Panc1 (cell line): ENCODE measurements at regions not wholly inside any gene's neighbourhood (a gene's known extent, or its start where the extent isn't known, plus 50 kb on each side); places are given as distances from the start of the nearest gene placed in this dataset.

Experiments used
- ATAC-seq: fragments of 200-7000 bp; cut with Tn5 transposase; 2 replicates; pipeline ENCODE4 v1.9.1; 2020; ENCODE audit warnings: mild to moderate bottlenecking, moderate library complexity
- BruUV-seq: library from RNA; stranded (reverse); fragments of 400-500 nt; replicated peaks from 2 replicates; lab custom pipeline; 2021; lab: Mats Ljungman, UMichigan
- CTCF ChIA-PET: fragments of 300-600 bp; sonication (Branson Sonifier 250); formaldehyde crosslinking; loops from one replicate; lab custom pipeline; 2022; ENCODE audit warnings: antibody characterized with exemption; lab: Charles Lee
- POLR2A ChIA-PET: fragments of 300-600 bp; sonication (Branson Sonifier 250); formaldehyde crosslinking; loops from one replicate; lab custom pipeline; 2022; ENCODE audit warnings: antibody characterized with exemption; lab: Charles Lee
- DNase-seq: peaks from one replicate; pipeline ENCODE4 v3.0.0-alpha.2; 2010; ENCODE audit warnings: low read depth, low spot score
- H3K27ac ChIP-seq: 2 replicates; pipeline ENCODE4 v1.5.1; 2011; ENCODE audit warnings: mild to moderate bottlenecking, low read length, inconsistent platforms
- H3K27me3 ChIP-seq: fragments of 200-500 bp; sonication (Bioruptor generic); 2 replicates; pipeline ENCODE4 v1.6.0; 2014; ENCODE audit warnings: low read length, inconsistent platforms; ENCODE audit not compliant: control insufficient read depth, insufficient read depth
- H3K36me3 ChIP-seq: fragments of 200-500 bp; sonication (Bioruptor generic); 2 replicates; pipeline ENCODE4 v1.5.1; 2014; ENCODE audit warnings: inconsistent platforms, mild to moderate bottlenecking, low read length, moderate library complexity; ENCODE audit not compliant: control insufficient read depth, insufficient read depth
- H3K4me1 ChIP-seq: 2 replicates; pipeline ENCODE4 v1.5.1; 2011; ENCODE audit warnings: inconsistent platforms, mild to moderate bottlenecking, low read length, moderate library complexity; ENCODE audit not compliant: control insufficient read depth, insufficient read depth
- H3K4me3 ChIP-seq, 2 experiments: 2 replicates each; pipeline ENCODE4 v1.5.1; 2011 to 2012; ENCODE audit warnings: low read depth in 2 of 2, low read length in 2 of 2, mild to moderate bottlenecking in 2 of 2, inconsistent platforms in 1 of 2, moderate library complexity in 1 of 2
- H3K9me3 ChIP-seq: fragments of 200-500 bp; sonication (Bioruptor generic); 2 replicates; pipeline ENCODE4 v1.5.1; 2014; ENCODE audit warnings: low read depth, mild to moderate bottlenecking, inconsistent platforms, low read length, moderate library complexity; ENCODE audit not compliant: control insufficient read depth, insufficient read depth
- CTCF ChIP-seq: fragments of 450-650 bp; IDR thresholded peaks from 2 replicates; pipeline ENCODE4 v1.5.1; 2017; ENCODE audit warnings: mild to moderate bottlenecking
- POLR2AphosphoS5 ChIP-seq: IDR thresholded peaks from 2 replicates; pipeline ENCODE4 v1.6.1; 2012; ENCODE audit warnings: mild to moderate bottlenecking, low read depth, low read length, moderate library complexity
- REST ChIP-seq, 2 experiments: IDR thresholded peaks; 2 replicates each; pipeline ENCODE4 v1.6.1; 2011 to 2012; ENCODE audit warnings: low read depth in 2 of 2, control low read depth in 1 of 2, low read length in 1 of 2, mild to moderate bottlenecking in 1 of 2, moderate library complexity in 1 of 2; ENCODE audit not compliant: insufficient read depth in 1 of 2
- SIN3A ChIP-seq: IDR thresholded peaks from 2 replicates; pipeline ENCODE4 v1.6.1; 2012; ENCODE audit warnings: low read depth, mild to moderate bottlenecking, low read length, moderate library complexity, borderline replicate concordance; ENCODE audit not compliant: insufficient read depth
- TCF7L2 ChIP-seq: IDR thresholded peaks from 2 replicates; pipeline ENCODE4 v1.6.1; 2011; ENCODE audit warnings: mild to moderate bottlenecking, low read depth, low read length, inconsistent platforms
- in situ Hi-C: cut with HindIII; loops from 2 replicates; pipeline ENCODE4 v1.10.0; 2016; ENCODE audit warnings: low sequenced_read_pairs, low pct_unique_long_range_greater_than_20kb
- intact Hi-C: fragments of 100-400 bp; cut with micrococcal nuclease; formaldehyde crosslinking; loops from one replicate; pipeline ENCODE4 v1.10.0; 2022; ENCODE audit not compliant: unreplicated experiment

- in situ Hi-C loops: no loop called here
- BruUV-seq: no TSS peak
- no peak for ATAC-seq
These were observed 1026.1 kb upstream of the MIR17HG start for GRCh38 chr13:90321281-90321931.

GRCh38 chr13:90329641-90330040 lies 1017.8 kb upstream of the MIR17HG start:
- Histone ChIP-seq H3K27ac (no peak overlapping the region), H3K4me3 (no peak overlapping the region), H3K36me3 (no peaks in the 10 kb centered on the region), H3K4me1 (no peaks in the 10 kb centered on the region), H3K27me3 (no peaks in the 10 kb centered on the region), H3K9me3 (no peaks in the 10 kb centered on the region)
- ChIA-PET CTCF (no interaction called here), POLR2A (no interaction called here)
- ATAC-seq (no peak), DNase-seq (no peak)
- TF ChIP-seq CTCF: no peak
- TF ChIP-seq SIN3A: no peak
- no peak for TF ChIP-seq TCF7L2
- TF ChIP-seq REST (IDR thresholded peaks at IDR 0.05; ENCODE audit: insufficient read depth in 1 of 2, low read depth in 2 of 2, low read length in 1 of 2): no peak
- TF ChIP-seq POLR2AphosphoS5: no peak
- in situ Hi-C loops (no loop called here), intact Hi-C loops (no loop called here)
- BruUV-seq: no TSS peak

More at GRCh38 chr13:90321281-90321931, 1026.1 kb upstream of the MIR17HG start:
- H3K4me3 ChIP-seq: no peak overlapping the region
- TF ChIP-seq SIN3A: no peak
- no peak for TF ChIP-seq TCF7L2
- TF ChIP-seq POLR2AphosphoS5: no peak
- no peak for TF ChIP-seq REST (IDR thresholded peaks at IDR 0.05; ENCODE audit: insufficient read depth in 1 of 2, low read depth in 2 of 2, low read length in 1 of 2)
- no peak for TF ChIP-seq CTCF
- no peak overlapping the region for H3K27ac ChIP-seq
- no peaks in the 10 kb centered on the region for H3K27me3 ChIP-seq
- H3K36me3 ChIP-seq: no peaks in the 10 kb centered on the region
- no peaks in the 10 kb centered on the region for H3K4me1 ChIP-seq
- intact Hi-C loops: no loop called here
- ChIA-PET POLR2A (no interaction called here), CTCF (no interaction called here)
- no peaks in the 10 kb centered on the region for H3K9me3 ChIP-seq
- DNase-seq: no peak
